ENCODE measurements at regions not wholly inside any gene's neighbourhood (a gene's known extent, or its start where the extent isn't known, plus 50 kb on each side); places are given as distances from the start of the nearest gene placed in this dataset.

- ChIA-PET CTCF (no interaction called here), POLR2A (no interaction called here)
- TF ChIP-seq SP1 (IDR thresholded peaks at IDR 0.05) (no peak), CTBP1 (IDR thresholded peaks at IDR 0.05; ENCODE audit: borderline replicate concordance) (no peak), FOXM1 (IDR thresholded peaks at IDR 0.05; ENCODE audit: borderline replicate concordance) (no peak), LEF1 (IDR thresholded peaks at IDR 0.05; ENCODE audit: borderline replicate concordance) (no peak), ARNT (IDR thresholded peaks at IDR 0.05) (no peak), FOXK2 (IDR thresholded peaks at IDR 0.05) (no peak), L3MBTL2 (conservative IDR thresholded peaks at IDR 0.05) (no peak), ELF4 (IDR thresholded peaks at IDR 0.05) (no peak), SUZ12 (IDR thresholded peaks at IDR 0.05) (no peak), HDGF (IDR thresholded peaks at IDR 0.05; ENCODE audit: borderline replicate concordance) (no peak), FOXA1 (IDR thresholded peaks at IDR 0.05) (no peak), TARDBP (IDR thresholded peaks at IDR 0.05) (no peak), NFRKB (IDR thresholded peaks at IDR 0.05) (no peak)
- no peak for DNase-seq (ENCODE audit: extremely low spot score)
Measured at GRCh38 chr2:14231391-14231898, 401.1 kb upstream of the LRATD1 start.

DNA sequence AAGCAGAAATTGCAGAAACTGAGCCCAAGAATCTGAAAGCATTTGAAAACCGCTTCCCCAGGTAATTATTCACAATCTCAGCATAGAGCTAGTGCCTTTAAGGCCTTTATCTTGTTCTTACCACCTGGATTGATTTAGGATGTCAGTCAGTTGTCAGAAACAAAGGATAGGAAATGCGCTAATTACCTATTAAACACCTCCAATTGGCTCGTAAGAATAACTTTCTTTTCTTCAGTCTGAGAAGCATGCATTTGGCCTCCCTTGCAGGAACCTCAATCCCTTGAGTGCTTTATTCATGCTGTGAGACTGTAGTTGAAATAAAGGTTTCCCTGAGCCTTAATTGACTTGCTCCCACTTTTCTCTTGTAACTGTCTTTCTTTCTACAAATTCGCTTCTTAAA, 400.3 kb upstream of the LRATD1 start:
- TF ChIP-seq ZNF384 (IDR thresholded peaks at IDR 0.05) (no peak), SUZ12 (IDR thresholded peaks at IDR 0.05) (no peak), FOXA1 (IDR thresholded peaks at IDR 0.05) (no peak), HDGF (IDR thresholded peaks at IDR 0.05; ENCODE audit: borderline replicate concordance) (no peak), ARNT (IDR thresholded peaks at IDR 0.05) (no peak)
- POLR2A ChIA-PET, result no interaction called here
- CTCF ChIA-PET, result no interaction called here
- DNase-seq (ENCODE audit: extremely low spot score), result no peak

DNA sequence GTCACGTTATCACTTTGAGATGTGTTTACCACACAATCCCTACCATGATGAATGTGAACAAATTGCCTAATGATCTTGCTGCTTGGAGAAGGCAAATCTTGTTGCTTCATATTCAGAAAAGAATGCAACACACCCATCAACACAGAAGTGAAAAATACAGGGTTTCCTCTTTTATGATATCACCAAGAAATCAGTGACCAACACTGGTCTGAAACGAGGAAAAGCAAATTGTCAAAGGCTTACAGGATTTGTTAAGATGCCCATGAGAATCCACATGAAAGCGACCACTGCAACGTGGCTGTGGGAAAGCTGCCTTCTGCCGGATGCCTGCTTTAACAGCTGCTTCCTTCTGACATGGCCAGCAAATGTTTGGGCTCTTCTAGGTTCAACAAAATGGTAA, 397.6 kb upstream of the LRATD1 start:
- POLR2A ChIA-PET, result no interaction called here
- DNase-seq (ENCODE audit: extremely low spot score), result no peak
- TF ChIP-seq CTBP1 (IDR thresholded peaks at IDR 0.05; ENCODE audit: borderline replicate concordance) (no peak), SUZ12 (IDR thresholded peaks at IDR 0.05) (no peak), FOXM1 (IDR thresholded peaks at IDR 0.05; ENCODE audit: borderline replicate concordance) (no peak), TARDBP (IDR thresholded peaks at IDR 0.05) (no peak), HDGF (IDR thresholded peaks at IDR 0.05; ENCODE audit: borderline replicate concordance) (no peak), FOXK2 (IDR thresholded peaks at IDR 0.05) (no peak), LEF1 (IDR thresholded peaks at IDR 0.05; ENCODE audit: borderline replicate concordance) (no peak), ZNF384 (IDR thresholded peaks at IDR 0.05) (no peak)
- TF ChIP-seq, protein P1, sequence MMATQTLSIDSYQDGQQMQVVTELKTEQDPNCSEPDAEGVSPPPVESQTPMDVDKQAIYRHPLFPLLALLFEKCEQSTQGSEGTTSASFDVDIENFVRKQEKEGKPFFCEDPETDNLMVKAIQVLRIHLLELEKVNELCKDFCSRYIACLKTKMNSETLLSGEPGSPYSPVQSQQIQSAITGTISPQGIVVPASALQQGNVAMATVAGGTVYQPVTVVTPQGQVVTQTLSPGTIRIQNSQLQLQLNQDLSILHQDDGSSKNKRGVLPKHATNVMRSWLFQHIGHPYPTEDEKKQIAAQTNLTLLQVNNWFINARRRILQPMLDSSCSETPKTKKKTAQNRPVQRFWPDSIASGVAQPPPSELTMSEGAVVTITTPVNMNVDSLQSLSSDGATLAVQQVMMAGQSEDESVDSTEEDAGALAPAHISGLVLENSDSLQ (IDR thresholded peaks at IDR 0.05), result no peak

GRCh38 chr2:14235667-14236066, 396.9 kb upstream of the LRATD1 start:
- ChIA-PET POLR2A (no interaction called here), CTCF (no interaction called here)
- TF ChIP-seq TARDBP (IDR thresholded peaks at IDR 0.05), result no peak
- no peak for TF ChIP-seq FOXA1 (IDR thresholded peaks at IDR 0.05)
- TF ChIP-seq HDGF (IDR thresholded peaks at IDR 0.05; ENCODE audit: borderline replicate concordance), result no peak
- no peak for TF ChIP-seq CTBP1 (IDR thresholded peaks at IDR 0.05; ENCODE audit: borderline replicate concordance)
- no peak for TF ChIP-seq BHLHE40 (IDR thresholded peaks at IDR 0.05; ENCODE audit: borderline replicate concordance)
- TF ChIP-seq ELF4 (IDR thresholded peaks at IDR 0.05), result no peak
- no peak for TF ChIP-seq NFRKB (IDR thresholded peaks at IDR 0.05)
- no peak for TF ChIP-seq ARNT (IDR thresholded peaks at IDR 0.05)
- no peak for TF ChIP-seq L3MBTL2 (conservative IDR thresholded peaks at IDR 0.05)
- no peak for TF ChIP-seq FOXK2 (IDR thresholded peaks at IDR 0.05)
- TF ChIP-seq, protein P1 (IDR thresholded peaks at IDR 0.05), result no peak
- TF ChIP-seq LEF1 (IDR thresholded peaks at IDR 0.05; ENCODE audit: borderline replicate concordance), result no peak
- no peak for DNase-seq (ENCODE audit: extremely low spot score)

More for the DNA sequence above, 397.6 kb upstream of the LRATD1 start:
- CTCF ChIA-PET, result no interaction called here

- TF ChIP-seq LEF1 (IDR thresholded peaks at IDR 0.05; ENCODE audit: borderline replicate concordance) (no peak), BHLHE40 (IDR thresholded peaks at IDR 0.05; ENCODE audit: borderline replicate concordance) (no peak), TARDBP (IDR thresholded peaks at IDR 0.05) (no peak), ZNF384 (IDR thresholded peaks at IDR 0.05) (no peak), SP1 (IDR thresholded peaks at IDR 0.05) (no peak), ELF4 (IDR thresholded peaks at IDR 0.05) (no peak), FOXA1 (IDR thresholded peaks at IDR 0.05) (no peak), FOXM1 (IDR thresholded peaks at IDR 0.05; ENCODE audit: borderline replicate concordance) (no peak), L3MBTL2 (conservative IDR thresholded peaks at IDR 0.05) (no peak)
- ChIA-PET POLR2A (no interaction called here), CTCF (no interaction called here)
- no peak for DNase-seq (ENCODE audit: extremely low spot score)
Measured at GRCh38 chr2:14237902-14238301, 394.6 kb upstream of the LRATD1 start.

DNA sequence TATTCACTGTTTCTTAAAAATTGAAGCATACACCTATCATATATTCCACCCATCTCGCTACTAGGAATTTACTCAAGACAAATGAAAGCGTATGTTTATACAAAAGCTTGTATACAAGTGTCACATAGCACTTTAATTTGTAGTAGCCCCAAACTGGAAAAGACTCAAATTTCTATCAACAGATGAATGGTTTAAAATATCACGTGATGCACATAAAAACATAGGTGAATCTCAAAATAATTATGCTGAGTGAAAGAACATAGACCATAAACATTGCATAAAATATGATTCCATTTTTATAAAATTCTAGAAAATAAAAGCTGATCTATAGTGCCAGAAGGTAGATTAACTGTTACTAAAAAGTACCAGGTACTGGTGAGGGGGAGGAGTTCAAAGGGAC, 392.9 kb upstream of the LRATD1 start:
- DNase-seq (ENCODE audit: extremely low spot score), result no peak
- ChIA-PET CTCF (no interaction called here), POLR2A (no interaction called here)
- TF ChIP-seq HDGF (IDR thresholded peaks at IDR 0.05; ENCODE audit: borderline replicate concordance) (no peak), CTBP1 (IDR thresholded peaks at IDR 0.05; ENCODE audit: borderline replicate concordance) (no peak), SP1 (IDR thresholded peaks at IDR 0.05) (no peak)

DNA sequence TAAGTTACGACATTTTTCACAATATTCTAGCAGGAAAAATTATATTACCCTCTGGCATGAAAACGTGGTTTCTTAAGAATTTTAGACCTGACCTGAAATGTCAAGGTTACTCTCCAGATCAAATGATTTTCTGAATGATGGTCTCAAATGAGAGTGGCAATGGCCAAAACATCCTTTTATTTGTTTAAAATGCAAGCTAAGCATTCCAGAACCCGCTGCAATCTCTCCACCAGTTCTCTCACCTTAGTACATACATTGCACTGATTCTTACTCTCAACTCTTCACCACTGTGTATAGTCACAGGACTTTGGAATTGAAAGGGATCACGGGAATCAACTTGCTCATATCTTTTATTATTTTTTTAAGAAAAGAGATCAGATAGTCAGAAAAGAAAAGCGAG, 391.6 kb upstream of the LRATD1 start:
- CTCF ChIA-PET, result no interaction called here

More for the DNA sequence above, 391.6 kb upstream of the LRATD1 start:
- TF ChIP-seq FOXK2 (IDR thresholded peaks at IDR 0.05) (no peak), ZNF384 (IDR thresholded peaks at IDR 0.05) (no peak), HDGF (IDR thresholded peaks at IDR 0.05; ENCODE audit: borderline replicate concordance) (no peak), CTBP1 (IDR thresholded peaks at IDR 0.05; ENCODE audit: borderline replicate concordance) (no peak), BHLHE40 (IDR thresholded peaks at IDR 0.05; ENCODE audit: borderline replicate concordance) (no peak)
- POLR2A ChIA-PET, result no interaction called here
- no peak for DNase-seq (ENCODE audit: extremely low spot score)

Data from HEK293T (cell line).